ENCODE measurements at regions not wholly inside any gene's neighbourhood (a gene's known extent, or its start where the extent isn't known, plus 50 kb on each side); places are given as distances from the start of the nearest gene placed in this dataset.

GRCh38 chr4:24279469-24279868, 304.9 kb downstream of the DHX15 start:
- no peak for DNase-seq

GRCh38 chr4:24278693-24279092, 305.7 kb downstream of the DHX15 start:
- DNase-seq, result no peak

GRCh38 chr4:24274381-24274941, 309.9 kb downstream of the DHX15 start:
- no peak for DNase-seq

DNA sequence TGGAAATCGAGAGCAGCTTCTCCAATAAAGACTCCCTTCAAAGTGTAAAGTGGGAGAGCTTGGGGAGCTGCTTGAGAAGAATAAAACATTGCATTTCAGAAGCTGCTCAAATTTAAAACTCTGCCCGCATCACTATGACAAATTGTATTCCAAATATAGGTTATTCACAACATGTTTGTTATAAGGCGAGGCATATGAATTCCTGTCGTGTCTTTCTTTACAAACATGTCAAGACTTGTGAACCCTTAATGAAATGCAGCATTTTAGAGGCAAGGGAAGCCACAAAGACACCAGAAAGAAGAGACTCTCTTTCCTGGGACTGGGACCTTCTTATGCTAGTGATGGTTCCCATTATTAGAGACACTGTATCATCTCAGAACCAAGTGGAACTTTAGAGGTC, 311.2 kb downstream of the DHX15 start:
- DNase-seq, result no peak

- no peak for DNase-seq
These were observed 317.2 kb downstream of the DHX15 start for GRCh38 chr4:24266951-24267722.

DNA sequence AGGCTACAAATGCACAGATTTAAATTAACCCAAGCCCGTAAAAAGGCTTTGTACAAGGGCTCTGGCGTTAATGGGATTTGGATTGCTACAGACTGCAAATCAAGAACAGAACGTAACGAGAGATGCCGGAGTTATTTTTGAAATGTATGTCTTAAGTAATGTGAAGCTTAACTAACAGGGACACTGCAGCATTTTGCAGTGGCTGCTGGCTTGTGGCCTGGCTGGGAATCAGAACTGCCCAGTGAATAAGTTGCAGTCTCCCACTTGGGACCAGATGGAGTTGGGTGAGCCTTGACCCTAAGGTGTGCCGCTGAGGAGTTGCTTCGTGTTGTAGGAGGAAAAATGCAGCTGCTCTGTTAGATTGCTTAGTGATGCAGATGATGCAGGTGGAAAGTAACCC, 318.4 kb downstream of the DHX15 start:
- no peak for DNase-seq

- no peak for DNase-seq
These were observed 321.7 kb downstream of the DHX15 start for GRCh38 chr4:24262616-24263015.

GRCh38 chr4:24262084-24262483, 322.3 kb downstream of the DHX15 start:
- DNase-seq, result no peak

- no peak for DNase-seq
These were observed 323.3 kb downstream of the DHX15 start for GRCh38 chr4:24260923-24261564.

GRCh38 chr4:24260133-24260715, 324.1 kb downstream of the DHX15 start:
- DNase-seq, result no peak

GRCh38 chr4:24256547-24256946, 327.8 kb downstream of the DHX15 start:
- no peak for DNase-seq

DNA sequence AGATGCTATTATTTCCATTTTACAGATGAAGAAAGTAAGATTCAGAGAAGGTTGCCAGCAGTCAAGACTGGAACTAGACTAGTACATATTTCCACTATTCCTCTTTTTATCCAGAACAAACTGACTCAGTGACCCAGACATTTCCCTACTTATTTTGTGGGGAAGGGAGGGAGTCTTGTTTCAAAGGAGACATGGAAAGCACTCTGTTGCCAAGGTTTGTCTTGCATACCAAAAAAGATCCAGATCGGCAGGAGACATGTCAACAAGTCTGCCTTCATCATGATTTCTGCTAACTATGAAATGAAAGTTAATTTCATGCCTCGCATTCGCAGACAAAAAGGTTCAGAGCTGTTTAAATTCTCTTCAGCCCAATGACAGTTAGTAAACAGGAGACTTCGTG, 328.3 kb downstream of the DHX15 start:
- no peak for DNase-seq

DNA sequence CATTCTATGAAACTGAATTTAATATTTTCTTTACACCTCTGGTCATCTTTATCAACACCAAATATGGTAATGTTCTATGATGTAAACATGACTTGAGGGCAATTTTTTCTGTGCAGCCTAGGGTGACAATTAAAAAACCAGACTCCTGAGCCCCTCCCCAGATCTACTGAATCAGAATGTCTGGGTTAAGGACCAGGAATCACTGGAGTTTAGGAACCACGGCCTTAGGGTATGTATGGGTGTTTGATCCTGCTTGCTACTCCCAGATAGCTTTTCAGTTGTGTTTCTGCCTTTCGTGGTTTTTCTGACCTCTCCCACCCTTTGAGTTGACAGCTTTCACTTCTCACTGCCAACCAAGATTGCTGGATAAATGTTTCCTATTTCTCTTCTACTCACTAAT, 332.2 kb downstream of the DHX15 start:
- DNase-seq, result no peak

DNA sequence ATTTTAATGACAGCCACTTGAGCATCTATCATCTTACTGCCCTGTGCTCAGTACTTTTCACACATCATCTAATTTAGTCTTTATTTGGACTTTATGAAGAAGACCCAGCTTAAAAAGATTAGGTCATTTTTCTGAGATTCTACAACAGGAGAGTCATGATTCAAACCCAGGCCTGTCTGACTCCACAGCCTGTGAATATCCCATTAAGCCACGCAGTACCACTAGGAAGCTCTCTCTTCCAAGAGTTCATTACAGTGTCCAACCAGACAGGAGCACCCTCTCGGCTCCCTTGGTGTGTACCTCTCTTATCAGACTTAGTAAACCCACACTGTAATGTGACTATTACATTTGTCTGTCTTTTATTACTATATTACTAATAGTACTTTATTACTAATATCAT, 332.8 kb downstream of the DHX15 start:
- no peak for DNase-seq

DNA sequence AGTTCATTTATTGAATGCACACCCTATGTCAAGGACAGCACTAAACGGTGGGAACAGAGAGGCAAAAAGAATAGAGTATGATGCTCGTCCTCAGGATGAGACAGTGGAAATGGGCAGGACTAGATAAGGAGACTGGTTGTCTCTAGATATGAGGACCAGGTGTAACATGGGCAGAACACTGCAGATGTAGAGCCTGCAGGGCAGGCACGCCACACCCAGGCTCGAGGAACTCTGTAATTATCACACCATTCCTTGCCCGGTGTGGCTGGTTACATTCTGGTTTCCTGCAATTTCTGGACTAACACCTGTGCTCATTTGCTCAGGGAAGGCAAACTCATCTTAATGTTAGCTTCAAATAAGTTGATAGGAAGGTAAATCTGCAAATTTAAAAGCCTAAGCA, 334.4 kb downstream of the DHX15 start:
- DNase-seq, result no peak

DNA sequence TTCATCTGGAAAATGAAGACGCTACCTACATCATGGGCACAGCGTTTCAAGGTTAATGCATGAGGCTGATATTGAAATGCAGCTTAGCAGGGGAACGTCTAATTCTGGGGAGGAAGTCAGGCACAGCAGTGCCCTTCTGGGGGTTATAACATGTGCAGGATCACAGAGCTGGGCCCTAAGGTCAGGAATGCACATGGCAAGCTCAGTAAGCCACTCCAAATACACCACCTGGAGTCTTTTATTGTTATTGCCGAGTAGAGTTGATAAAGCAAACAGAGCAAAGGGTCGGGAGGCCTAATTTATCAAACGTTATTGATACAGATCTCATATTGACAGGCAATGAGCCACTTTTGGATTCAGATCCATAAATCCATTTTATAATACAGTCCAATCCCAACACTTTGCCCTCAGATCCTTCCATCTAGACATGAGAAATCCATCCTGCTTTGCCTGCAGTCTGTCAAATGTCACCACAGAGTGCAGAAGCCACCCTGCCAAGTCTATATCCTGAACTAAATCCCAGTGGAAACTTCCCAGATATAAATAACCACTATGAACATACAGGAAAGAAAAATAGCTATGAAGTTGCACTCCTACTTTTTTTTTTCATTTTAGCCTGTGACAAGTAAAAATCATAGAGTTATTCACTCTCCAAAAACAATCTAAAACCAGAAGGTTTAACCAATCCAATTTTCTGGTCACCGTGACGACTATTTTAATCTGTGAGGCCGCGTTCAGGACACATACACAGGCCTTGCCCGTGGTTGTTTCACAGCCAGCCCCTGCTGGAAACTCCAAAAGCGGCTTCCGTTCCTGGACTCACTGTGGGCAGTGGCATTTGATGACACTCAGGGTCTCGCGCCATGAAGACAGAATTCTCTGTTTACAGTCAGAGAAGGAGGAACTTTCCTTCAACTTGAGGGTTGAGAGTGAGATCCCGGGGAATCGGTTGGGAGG, 335.4 kb downstream of the DHX15 start:
- no peak for DNase-seq

DNA sequence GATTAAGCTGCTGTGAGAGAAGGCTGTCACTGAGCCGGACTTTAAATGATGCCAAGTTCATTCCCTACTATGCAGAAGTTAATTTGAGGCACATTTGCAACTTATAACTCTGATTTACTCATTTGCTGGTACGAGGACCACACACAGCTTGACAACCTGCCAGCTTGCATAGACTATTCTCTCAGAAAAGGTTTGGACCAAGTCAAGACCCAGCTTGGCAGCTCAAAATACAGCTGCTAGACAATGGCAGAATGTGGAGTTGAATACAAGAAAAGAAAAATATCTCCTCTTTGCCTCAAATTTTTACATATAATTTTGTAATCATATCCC, 338.9 kb downstream of the DHX15 start:
- no peak for DNase-seq

DNA sequence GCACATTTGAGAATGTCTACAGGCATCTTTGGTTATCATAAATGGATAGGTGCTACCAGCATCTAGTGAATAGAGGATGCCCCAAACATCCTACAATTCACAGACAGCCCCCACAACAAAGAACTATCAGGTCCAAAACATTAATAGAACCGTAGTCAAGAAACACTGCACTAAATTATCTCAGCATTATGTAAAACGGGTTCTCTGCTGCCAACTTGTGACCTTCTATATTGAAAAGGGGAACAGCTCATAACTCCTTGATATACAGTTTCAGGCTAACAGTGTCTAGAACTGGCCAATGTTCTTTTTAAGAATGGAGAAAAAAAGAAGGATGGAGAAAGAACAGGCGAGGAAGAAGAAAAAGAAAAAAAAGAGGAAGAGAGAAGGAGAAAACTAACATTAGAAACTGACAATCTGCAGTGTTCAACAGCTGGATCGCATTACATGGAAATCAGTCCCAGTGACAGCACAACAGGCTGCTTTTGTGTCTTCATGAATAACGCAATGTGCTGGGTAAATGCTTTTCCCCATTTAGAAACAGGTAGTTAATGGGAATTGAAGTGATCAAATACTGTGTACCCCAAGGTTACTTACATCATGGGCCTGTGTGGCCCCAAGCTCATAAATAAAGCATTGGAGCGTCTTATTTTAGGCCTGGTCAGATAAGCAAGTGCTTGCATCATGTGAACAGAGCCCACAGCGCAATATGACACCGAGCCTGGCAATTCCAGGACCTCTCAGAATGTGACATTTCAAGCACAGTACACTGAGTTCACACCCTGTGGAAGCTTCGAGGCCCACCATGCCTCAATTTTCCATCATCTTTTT, 339.5 kb downstream of the DHX15 start:
- DNase-seq, result no peak

DNA sequence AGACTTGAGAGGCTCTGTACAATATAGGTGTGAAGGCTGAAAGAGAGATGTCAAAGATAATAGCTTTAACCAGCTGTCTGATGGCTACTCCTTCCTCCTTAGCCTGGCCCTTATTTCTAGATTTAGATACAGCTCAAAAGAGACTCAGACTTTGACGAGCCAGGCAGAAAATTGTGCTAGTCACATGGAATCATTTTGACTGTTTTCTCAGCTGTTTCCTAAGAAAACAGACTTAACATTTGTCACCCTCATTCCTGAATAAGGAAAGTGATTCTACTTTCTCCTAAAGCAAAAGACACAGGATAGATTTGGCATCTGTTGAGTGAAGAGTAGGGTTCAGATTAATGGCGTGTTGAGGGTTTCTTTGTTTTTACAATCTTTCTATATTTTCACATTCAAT, 340.7 kb downstream of the DHX15 start:
- no peak for DNase-seq

GRCh38 chr4:24241511-24241910, 342.8 kb downstream of the DHX15 start:
- no peak for DNase-seq

GRCh38 chr4:24240655-24241054, 343.7 kb downstream of the DHX15 start:
- DNase-seq, result no peak

- DNase-seq, result no peak
These were observed 346.6 kb downstream of the DHX15 start for GRCh38 chr4:24237709-24238108.
